Thyroid gland (tissue), 4 donors: ENCODE measurements at regions not wholly inside any gene's neighbourhood (a gene's known extent, or its start where the extent isn't known, plus 50 kb on each side); places are given as distances from the start of the nearest gene placed in this dataset.

Experiments
- DNase-seq, 2 donors: peaks; one replicate each; pipeline ENCODE4 v3.0.0-alpha.2; 2019
- H3K27ac ChIP-seq, 3 donors: fragments of 200-600 bp; sonication (generic); 1 replicate in 2 of 3; 2 replicates in 1 of 3; pipeline ENCODE4 v1.5.1; 2016 to 2019; ENCODE audit warnings: mild to moderate bottlenecking in 1 of 3, moderate library complexity in 1 of 3
- H3K27me3 ChIP-seq: fragments of 200-600 bp; sonication (generic); one replicate; pipeline ENCODE4 v1.5.1; 2019
- H3K36me3 ChIP-seq, 2 donors: fragments of 200-600 bp; sonication (generic); one replicate each; pipeline ENCODE4 v1.5.1; 2016 to 2019
- H3K4me1 ChIP-seq, 2 donors: fragments of 200-600 bp; sonication (generic); one replicate each; pipeline ENCODE4 v1.5.1; 2017 to 2019
- H3K4me3 ChIP-seq, 3 donors: fragments of 200-600 bp; sonication (generic); replicated peaks in 1 of 3; 1 replicate in 2 of 3; 2 replicates in 1 of 3; pipeline ENCODE4 v1.5.1; 2016; ENCODE audit warnings: mild to moderate bottlenecking in 1 of 3
- H3K9me3 ChIP-seq: fragments of 200-600 bp; sonication (generic); one replicate; pipeline ENCODE4 v1.5.1; 2017
- POLR2A ChIP-seq, 2 donors: fragments of 450-650 bp; IDR thresholded peaks; one replicate each; pipeline ENCODE4 v1.6.1; 2017; ENCODE audit warnings: antibody characterized with exemption in 2 of 2, mild to moderate bottlenecking in 2 of 2, moderate library complexity in 1 of 2
- WGBS, 2 donors: methylation state at CpG; one replicate each; pipeline ENCODE4 v1.1.5; 2017; 5-methylcytosine and 5-hydroxymethylcytosine counted together
- intact Hi-C: fragments of 100-400 bp; cut with DNase I; formaldehyde crosslinking; loops from one replicate; pipeline ENCODE4 v1.15.1; 2023
- TF ChIP-seq, protein P1 (sequence below), 6 experiments: fragments of 200-600 bp in 3 of 6; fragments of 450-650 bp in 3 of 6; sonication (generic) in 3 of 6; IDR thresholded peaks; one replicate each; pipeline ENCODE4 v1.5.1; 2016 to 2019; ENCODE audit warnings: antibody characterized with exemption in 6 of 6, mild to moderate bottlenecking in 2 of 6, inconsistent platforms in 1 of 6, moderate library complexity in 1 of 6

DNA sequence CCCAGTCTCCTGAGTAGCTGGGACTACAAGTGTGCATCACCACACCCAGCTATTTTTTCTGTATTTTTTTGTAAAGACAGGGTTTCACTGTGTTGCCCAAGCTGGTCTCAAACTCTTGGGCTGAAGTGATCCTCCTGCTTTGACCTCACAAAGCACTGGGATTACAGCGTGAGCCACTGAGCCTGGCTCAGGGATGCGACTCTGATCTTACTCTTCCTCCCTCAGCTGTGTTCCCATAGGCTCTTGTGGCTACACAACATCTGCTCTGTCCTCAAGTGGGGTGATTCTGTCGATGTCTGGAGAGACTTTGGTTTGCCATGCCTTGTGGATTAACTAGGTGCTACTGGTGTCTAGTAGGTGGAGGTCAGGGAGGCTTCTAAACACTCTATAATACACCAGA is 127.0 kb upstream of the SERPIND1 start:
- whole genome bisulfite sequencing, 2 donors = 81 to 89% methylated on average over 2 to 3 of the region's 3 CpGs
- DNase-seq = no peak

GRCh38 chr22:20647586-20648305 is 126.2 kb upstream of the SERPIND1 start:
- H3K4me3 ChIP-seq = no peak overlapping the region
- H3K36me3 ChIP-seq = no peaks in the 10 kb centered on the region
- no peaks in the 10 kb centered on the region for H3K27me3 ChIP-seq
- no peak for DNase-seq
- H3K27ac ChIP-seq = no peak overlapping the region
- H3K4me1 ChIP-seq = no peaks in the 10 kb centered on the region
- WGBS, 2 donors = 91 to 93% methylated on average over 3 to 4 of the region's 4 CpGs
- no peaks in the 10 kb centered on the region for H3K9me3 ChIP-seq
- TF ChIP-seq POLR2A (IDR thresholded peaks at IDR 0.05) = no peak
- TF ChIP-seq, protein P1, sequence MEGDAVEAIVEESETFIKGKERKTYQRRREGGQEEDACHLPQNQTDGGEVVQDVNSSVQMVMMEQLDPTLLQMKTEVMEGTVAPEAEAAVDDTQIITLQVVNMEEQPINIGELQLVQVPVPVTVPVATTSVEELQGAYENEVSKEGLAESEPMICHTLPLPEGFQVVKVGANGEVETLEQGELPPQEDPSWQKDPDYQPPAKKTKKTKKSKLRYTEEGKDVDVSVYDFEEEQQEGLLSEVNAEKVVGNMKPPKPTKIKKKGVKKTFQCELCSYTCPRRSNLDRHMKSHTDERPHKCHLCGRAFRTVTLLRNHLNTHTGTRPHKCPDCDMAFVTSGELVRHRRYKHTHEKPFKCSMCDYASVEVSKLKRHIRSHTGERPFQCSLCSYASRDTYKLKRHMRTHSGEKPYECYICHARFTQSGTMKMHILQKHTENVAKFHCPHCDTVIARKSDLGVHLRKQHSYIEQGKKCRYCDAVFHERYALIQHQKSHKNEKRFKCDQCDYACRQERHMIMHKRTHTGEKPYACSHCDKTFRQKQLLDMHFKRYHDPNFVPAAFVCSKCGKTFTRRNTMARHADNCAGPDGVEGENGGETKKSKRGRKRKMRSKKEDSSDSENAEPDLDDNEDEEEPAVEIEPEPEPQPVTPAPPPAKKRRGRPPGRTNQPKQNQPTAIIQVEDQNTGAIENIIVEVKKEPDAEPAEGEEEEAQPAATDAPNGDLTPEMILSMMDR (IDR thresholded peaks at IDR 0.05) = no peak
- intact Hi-C loops = no loop called here

More for the DNA sequence above, 127.0 kb upstream of the SERPIND1 start:
- Histone ChIP-seq H3K4me3 (no peak overlapping the region), H3K36me3 (no peaks in the 10 kb centered on the region), H3K9me3 (no peaks in the 10 kb centered on the region), H3K27me3 (no peaks in the 10 kb centered on the region), H3K4me1 (no peaks in the 10 kb centered on the region), H3K27ac (no peak overlapping the region)
- TF ChIP-seq, protein P1 (IDR thresholded peaks at IDR 0.05) = no peak
- no peak for TF ChIP-seq POLR2A (IDR thresholded peaks at IDR 0.05)
- intact Hi-C loops = no loop called here

DNA sequence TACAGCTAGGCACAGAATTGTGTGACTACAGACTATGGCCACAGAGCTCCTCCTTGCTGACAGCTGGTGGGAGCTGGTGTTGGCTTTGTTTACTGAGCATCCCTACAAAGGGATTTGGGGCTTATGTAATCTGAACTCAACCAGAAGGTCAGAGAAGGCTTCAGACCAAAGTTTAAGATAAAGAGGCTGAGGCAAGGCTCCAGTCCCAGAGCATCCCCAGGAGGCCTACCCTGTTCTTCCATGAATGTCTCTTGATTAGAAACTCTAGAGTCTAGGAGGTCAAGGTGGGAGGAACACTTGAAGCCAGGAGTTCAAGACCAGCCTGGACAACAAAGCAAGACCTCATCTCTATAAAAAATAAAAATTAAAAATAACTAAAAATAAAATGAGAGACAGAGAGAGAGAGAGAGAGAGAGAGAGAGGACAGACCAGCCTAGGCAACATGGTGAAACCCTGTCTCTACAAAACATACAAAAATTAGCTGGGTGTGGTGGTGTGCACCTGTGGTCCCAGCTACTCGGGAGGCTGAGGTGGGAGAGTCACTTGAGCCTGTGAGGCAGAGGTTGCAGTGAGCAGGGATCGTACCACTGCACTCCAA is 125.5 kb upstream of the SERPIND1 start:
- no peak for DNase-seq
- Histone ChIP-seq H3K4me3 (no peak overlapping the region), H3K4me1 (no peaks in the 10 kb centered on the region), H3K27ac (no peak overlapping the region), H3K27me3 (no peaks in the 10 kb centered on the region), H3K9me3 (no peaks in the 10 kb centered on the region), H3K36me3 (no peaks in the 10 kb centered on the region)
- intact Hi-C loops = no loop called here
- TF ChIP-seq, protein P1 (IDR thresholded peaks at IDR 0.05) = no peak
- TF ChIP-seq POLR2A (IDR thresholded peaks at IDR 0.05) = no peak
- WGBS, 2 donors = 91 to 93% methylated on average over 2 of the region's 2 CpGs

DNA sequence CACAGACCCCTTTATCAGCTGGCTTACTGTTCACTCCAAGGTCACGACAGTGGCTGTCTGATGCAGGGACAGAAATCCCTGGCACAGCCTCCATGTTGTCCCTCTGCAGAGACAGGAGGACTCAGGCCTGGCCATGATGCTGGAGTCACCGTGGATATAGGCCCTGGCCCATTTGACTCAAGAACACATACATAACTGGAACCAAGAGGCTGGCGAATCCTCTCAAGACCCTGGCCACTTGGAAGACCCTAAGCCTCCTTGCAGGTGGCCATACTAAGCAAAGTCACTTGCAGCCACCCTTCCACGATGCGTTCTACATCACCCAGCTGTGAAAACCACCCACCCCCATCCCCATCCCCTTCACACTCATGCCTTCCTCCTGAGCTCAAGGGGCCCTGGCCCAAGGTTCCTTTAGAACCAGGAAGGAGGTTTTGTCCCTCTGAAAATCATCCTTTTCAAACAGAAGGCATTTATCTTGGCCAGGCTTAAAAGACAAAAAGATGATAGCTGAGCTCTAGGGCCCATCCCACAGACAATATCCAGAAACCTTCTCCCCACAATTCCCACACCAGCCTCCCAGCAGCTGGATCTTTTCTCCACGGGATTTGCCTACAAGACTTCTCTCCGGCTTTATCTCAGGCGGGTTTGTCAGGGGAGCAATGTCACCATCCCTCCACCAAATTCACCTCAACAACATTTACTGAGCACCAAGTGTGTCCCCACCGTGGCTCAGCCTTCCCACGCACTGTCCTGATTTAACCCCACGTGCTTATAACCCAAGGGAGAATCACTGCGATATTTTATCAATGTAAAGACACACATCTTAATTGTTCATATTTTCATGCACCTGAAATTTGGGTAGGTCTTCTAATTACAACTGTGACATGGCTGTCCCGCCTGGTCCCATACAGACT is 123.4 kb upstream of the SERPIND1 start:
- Histone ChIP-seq H3K9me3 (no peaks in the 10 kb centered on the region), H3K4me3 (no peak overlapping the region), H3K4me1 (peaks cover 7 to 10% of the 10 kb centered on the region in 2 donors), H3K27me3 (no peaks in the 10 kb centered on the region), H3K36me3 (no peaks in the 10 kb centered on the region), H3K27ac (no peak overlapping the region)
- TF ChIP-seq POLR2A (IDR thresholded peaks at IDR 0.05) = no peak
- TF ChIP-seq, protein P1 (IDR thresholded peaks at IDR 0.05) = no peak
- no peak for DNase-seq
- 86 to 91% methylated on average over 11 to 13 of the region's 13 CpGs for WGBS, 2 donors
- intact Hi-C loops = no loop called here
